H1 (cell line): ENCODE measurements at regions not wholly inside any gene's neighbourhood (a gene's known extent, or its start where the extent isn't known, plus 50 kb on each side); places are given as distances from the start of the nearest gene placed in this dataset.

Source experiments
- CHD7 ChIP-seq: fragments of 300-600 bp; sonication (generic); IDR thresholded peaks from 2 replicates; pipeline ENCODE4 v1.7.1; 2012; ENCODE audit warnings: low read length, moderate library complexity, mild to moderate bottlenecking, inconsistent platforms; ENCODE audit not compliant: insufficient replicate concordance
- KDM4A ChIP-seq: IDR thresholded peaks from one replicate; pipeline ENCODE4 v1.7.1; 2012; ENCODE audit warnings: low read depth, mild to moderate bottlenecking, moderate library complexity, low read length, inconsistent platforms; ENCODE audit not compliant: severe bottlenecking
- NRF1 ChIP-seq: IDR thresholded peaks from 2 replicates; pipeline ENCODE4 v1.6.1; 2011; ENCODE audit warnings: mild to moderate bottlenecking, low read depth, low read length, improper control_type of control experiment
- POLR2AphosphoS5 ChIP-seq: IDR thresholded peaks from 2 replicates; pipeline ENCODE4 v1.6.1; 2011; ENCODE audit warnings: low read depth, low read length
- RAD21 ChIP-seq, 2 experiments: IDR thresholded peaks in 1 of 2; conservative IDR thresholded peaks in 1 of 2; 2 replicates each; pipeline ENCODE4 v1.6.1; 2011; ENCODE audit warnings: low read depth in 2 of 2, low read length in 2 of 2, improper control_type of control experiment in 1 of 2, inconsistent platforms in 1 of 2, mild to moderate bottlenecking in 1 of 2, moderate library complexity in 1 of 2
- RNF2 ChIP-seq: fragments of 200-900, 300-1000 bp; sonication (generic); IDR thresholded peaks from 2 replicates; pipeline ENCODE4 v1.7.1; 2016; ENCODE audit warnings: borderline replicate concordance, low read depth, mild to moderate bottlenecking, antibody characterized with exemption, low read length; ENCODE audit not compliant: poor library complexity, severe bottlenecking; ENCODE audit errors: missing control alignments

- TF ChIP-seq CHD7, result no peak
- TF ChIP-seq KDM4A, result no peak
- TF ChIP-seq RAD21 (IDR thresholded peaks at IDR 0.05 in 1 of 2, conservative IDR thresholded peaks at IDR 0.05 in 1 of 2; ENCODE audit: low read depth in 2 of 2, low read length in 2 of 2), result no peak
- no peak for TF ChIP-seq NRF1
- no peak for TF ChIP-seq RNF2
- TF ChIP-seq POLR2AphosphoS5, result no peak
Observed at GRCh38 chr10:62517252-62517651, 143.1 kb downstream of the ZNF365 start (continued).
